PC-3 (cell line): ENCODE measurements at regions not wholly inside any gene's neighbourhood (a gene's known extent, or its start where the extent isn't known, plus 50 kb on each side); places are given as distances from the start of the nearest gene placed in this dataset.
A peak's percentile ranks its signal among the peaks of the same experiment; 100 is the strongest.

Source experiments
- ATAC-seq: fragments of 200-7000 bp; cut with Tn5 transposase; 2 replicates; pipeline ENCODE4 v1.9.1; 2020; ENCODE audit warnings: mild to moderate bottlenecking, moderate library complexity
- BruUV-seq: library from RNA; stranded (reverse); fragments of 400-500 nt; replicated peaks from 2 replicates; lab custom pipeline; 2021; lab: Mats Ljungman, UMichigan
- CTCF ChIA-PET: fragments of 300-600 bp; sonication (Branson Sonifier 250); formaldehyde crosslinking; loops from one replicate; lab custom pipeline; 2022; ENCODE audit warnings: antibody characterized with exemption; lab: Charles Lee
- POLR2A ChIA-PET: fragments of 300-600 bp; sonication (Branson Sonifier 250); formaldehyde crosslinking; loops from one replicate; lab custom pipeline; 2022; ENCODE audit warnings: antibody characterized with exemption; ENCODE audit not compliant: unreplicated experiment; lab: Charles Lee
- DNase-seq: peaks from one replicate; pipeline ENCODE4 v3.0.0-alpha.2; 2015
- H2AFZ ChIP-seq: fragments of 300-600 bp; sonication (generic); 2 replicates; pipeline ENCODE4 v1.6.0; 2016; ENCODE audit warnings: antibody characterized with exemption, low read length
- H3F3A ChIP-seq: fragments of 300-600 bp; sonication (generic); one replicate; pipeline ENCODE4 v1.6.0; 2017; ENCODE audit warnings: antibody characterized with exemption, low read length, control low read depth, mild to moderate bottlenecking; ENCODE audit not compliant: unreplicated experiment
- H3K27ac ChIP-seq: fragments of 300-600 bp; sonication (generic); 2 replicates; pipeline ENCODE4 v1.5.1; 2016; ENCODE audit warnings: mild to moderate bottlenecking, low read length
- H3K27me3 ChIP-seq: fragments of 300-600 bp; sonication (generic); 2 replicates; pipeline ENCODE4 v1.6.1; 2016; ENCODE audit warnings: low read length, mixed read lengths
- H3K36me3 ChIP-seq: fragments of 300-600 bp; sonication (generic); 2 replicates; pipeline ENCODE4 v1.6.1; 2016; ENCODE audit warnings: low read depth, mixed run types, low read length, mixed read lengths
- H3K4me1 ChIP-seq: fragments of 300-600 bp; sonication (generic); 2 replicates; pipeline ENCODE4 v1.5.1; 2016; ENCODE audit warnings: low read length; ENCODE audit not compliant: insufficient read depth
- H3K4me2 ChIP-seq: fragments of 300-600 bp; sonication (generic); 2 replicates; pipeline ENCODE4 v1.6.0; 2016; ENCODE audit warnings: low read length
- H3K4me3 ChIP-seq: fragments of 300-600 bp; sonication (generic); 2 replicates; pipeline ENCODE4 v1.5.1; 2016; ENCODE audit warnings: mild to moderate bottlenecking, low read length, mixed read lengths
- H3K79me2 ChIP-seq: fragments of 300-600 bp; sonication (generic); 2 replicates; pipeline ENCODE4 v1.6.1; 2017; ENCODE audit warnings: low read length, mixed read lengths
- H3K9ac ChIP-seq: fragments of 300-600 bp; sonication (generic); 2 replicates; pipeline ENCODE4 v1.6.0; 2016; ENCODE audit warnings: mild to moderate bottlenecking, low read length
- H3K9me2 ChIP-seq: fragments of 300-600 bp; sonication (generic); replicated peaks from 2 replicates; pipeline ENCODE4 v1.6.1; 2016; ENCODE audit warnings: mixed run types, low read length, mixed read lengths
- H3K9me3 ChIP-seq: fragments of 300-600 bp; sonication (generic); 2 replicates; pipeline ENCODE4 v1.6.1; 2016; ENCODE audit warnings: low read length, mixed read lengths
- H4K20me1 ChIP-seq: fragments of 300-600 bp; sonication (generic); 2 replicates; pipeline ENCODE4 v1.6.1; 2016; ENCODE audit warnings: low read length, mixed read lengths
- CTCF ChIP-seq: fragments of 300-600 bp; sonication (generic); conservative IDR thresholded peaks from 2 replicates; pipeline ENCODE4 v1.5.1; 2017; ENCODE audit warnings: antibody characterized with exemption, low read depth, mild to moderate bottlenecking, low read length
- EZH2 ChIP-seq: fragments of 300-600 bp; sonication (generic); IDR thresholded peaks from one replicate; pipeline ENCODE4 v1.6.1; 2017; ENCODE audit warnings: antibody characterized with exemption, mild to moderate bottlenecking, low read length; ENCODE audit not compliant: unreplicated experiment
- EZH2phosphoT487 ChIP-seq: fragments of 300-600 bp; sonication (generic); IDR thresholded peaks from 2 replicates; pipeline ENCODE4 v1.6.1; 2018; ENCODE audit warnings: mild to moderate bottlenecking, antibody characterized with exemption, low read length, borderline replicate concordance
- intact Hi-C: fragments of 100-400 bp; cut with micrococcal nuclease; formaldehyde crosslinking; loops from 2 replicates; pipeline ENCODE4 v1.9.0; 2023

- no peaks in the 10 kb centered on the region for H3K9me3 ChIP-seq
- no peaks in the 10 kb centered on the region for H3K27me3 ChIP-seq
- POLR2A ChIA-PET = no interaction called here
- peaks cover 24% of the 10 kb centered on the region for H3K4me1 ChIP-seq
- no TSS peak for BruUV-seq
- H4K20me1 ChIP-seq = no peaks in the 10 kb centered on the region
- H3K4me2 ChIP-seq = peak overlapping the region; percentile 24
- CTCF ChIA-PET = no interaction called here
- H3K27ac ChIP-seq = peak overlapping the region; percentile 49
- peak overlapping the region; percentile 18; the same call in 1 of the 2 replicates for H2AFZ ChIP-seq
- H3K36me3 ChIP-seq = no peaks in the 10 kb centered on the region
- H3F3A ChIP-seq = no peaks in the 10 kb centered on the region
- no peaks in the 10 kb centered on the region for H3K9me2 ChIP-seq
- intact Hi-C loops = no loop called here
- H3K79me2 ChIP-seq = no peaks in the 10 kb centered on the region
- H3K9ac ChIP-seq = no peak overlapping the region
- ATAC-seq (peak; percentile 83), DNase-seq (peak; percentile 83)
- H3K4me3 ChIP-seq = no peak overlapping the region
- TF ChIP-seq CTCF (no peak), EZH2 (no peak), EZH2phosphoT487 (no peak)
These were observed 1011.7 kb upstream of the PCDH7 start for GRCh38 chr4:29708473-29708872.

- no peak for DNase-seq
- no peak overlapping the region for H3K4me3 ChIP-seq
- no peaks in the 10 kb centered on the region for H3K79me2 ChIP-seq
- no peaks in the 10 kb centered on the region for H3K27me3 ChIP-seq
- no peaks in the 10 kb centered on the region for H3F3A ChIP-seq
- no peaks in the 10 kb centered on the region for H3K9me2 ChIP-seq
- no TSS peak for BruUV-seq
- H3K4me1 ChIP-seq = peaks cover 24% of the 10 kb centered on the region
- H3K27ac ChIP-seq = no peak overlapping the region
- ATAC-seq = no peak
- intact Hi-C loops = no loop called here
- H2AFZ ChIP-seq = no peak overlapping the region
- H3K9me3 ChIP-seq = no peaks in the 10 kb centered on the region
- ChIA-PET POLR2A (no interaction called here), CTCF (no interaction called here)
- H3K36me3 ChIP-seq = no peaks in the 10 kb centered on the region
- TF ChIP-seq EZH2phosphoT487 (no peak), EZH2 (no peak), CTCF (no peak)
- H3K4me2 ChIP-seq = no peak overlapping the region
- H3K9ac ChIP-seq = no peak overlapping the region
- H4K20me1 ChIP-seq = no peaks in the 10 kb centered on the region
These were observed 1009.6 kb upstream of the PCDH7 start for GRCh38 chr4:29710519-29710918.

- ATAC-seq (peak; percentile 68), DNase-seq (peak; percentile 56)
- H3K4me1 ChIP-seq = peaks cover 24% of the 10 kb centered on the region
- no peak for TF ChIP-seq EZH2phosphoT487
- H3K27ac ChIP-seq = no peak overlapping the region
- CTCF ChIA-PET = no interaction called here
- no TSS peak for BruUV-seq
- H3K9me3 ChIP-seq = no peaks in the 10 kb centered on the region
- no peak overlapping the region for H3K9ac ChIP-seq
- H3F3A ChIP-seq = no peaks in the 10 kb centered on the region
- no peak overlapping the region for H2AFZ ChIP-seq
- no peaks in the 10 kb centered on the region for H3K36me3 ChIP-seq
- POLR2A ChIA-PET = no interaction called here
- no peaks in the 10 kb centered on the region for H3K27me3 ChIP-seq
- H3K4me3 ChIP-seq = no peak overlapping the region
- H4K20me1 ChIP-seq = no peaks in the 10 kb centered on the region
- H3K4me2 ChIP-seq = no peak overlapping the region
- intact Hi-C loops = no loop called here
- H3K79me2 ChIP-seq = no peaks in the 10 kb centered on the region
- H3K9me2 ChIP-seq = no peaks in the 10 kb centered on the region
These were observed 1008.9 kb upstream of the PCDH7 start for GRCh38 chr4:29711226-29711625.
